NCI-H774 (cell line): ENCODE measurements at regions not wholly inside any gene's neighbourhood (a gene's known extent, or its start where the extent isn't known, plus 50 kb on each side); places are given as distances from the start of the nearest gene placed in this dataset.

Source experiments
- DNase-seq: peaks from one replicate; lab custom pipeline; 2025; lab: John Stamatoyannopoulos, UW

- no peak for DNase-seq
Observed at GRCh38 chr5:167593329-167594060, 698.0 kb upstream of the WWC1 start.

GRCh38 chr5:167594061-167594435 lies 697.4 kb upstream of the WWC1 start:
- no peak for DNase-seq

GRCh38 chr5:167594750-167595149 lies 696.7 kb upstream of the WWC1 start:
- DNase-seq = no peak

- no peak for DNase-seq
Observed at GRCh38 chr5:167595196-167595595, 696.2 kb upstream of the WWC1 start.

GRCh38 chr5:167598166-167598565 lies 693.3 kb upstream of the WWC1 start:
- DNase-seq = no peak

- no peak for DNase-seq
Observed at GRCh38 chr5:167602067-167602466, 689.4 kb upstream of the WWC1 start.

- DNase-seq = no peak
Observed at GRCh38 chr5:167603135-167603534, 688.3 kb upstream of the WWC1 start.

GRCh38 chr5:167608390-167609272 lies 682.8 kb upstream of the WWC1 start:
- DNase-seq = no peak

GRCh38 chr5:167614294-167615021 lies 677.0 kb upstream of the WWC1 start:
- no peak for DNase-seq

GRCh38 chr5:167616043-167616890 lies 675.2 kb upstream of the WWC1 start:
- no peak for DNase-seq

- no peak for DNase-seq
Observed at GRCh38 chr5:167623354-167623753, 668.1 kb upstream of the WWC1 start.

- no peak for DNase-seq
Observed at GRCh38 chr5:167624053-167624452, 667.4 kb upstream of the WWC1 start.

- DNase-seq = no peak
Observed at GRCh38 chr5:167626341-167627123, 664.9 kb upstream of the WWC1 start.

- DNase-seq = no peak
Observed at GRCh38 chr5:167629634-167630033, 661.8 kb upstream of the WWC1 start.

- no peak for DNase-seq
Observed at GRCh38 chr5:167631191-167631590, 660.3 kb upstream of the WWC1 start.

- no peak for DNase-seq
Observed at GRCh38 chr5:167633114-167633513, 658.3 kb upstream of the WWC1 start.

GRCh38 chr5:167633931-167634341 lies 657.5 kb upstream of the WWC1 start:
- no peak for DNase-seq

- DNase-seq = no peak
Observed at GRCh38 chr5:167634432-167634831, 657.0 kb upstream of the WWC1 start.

- no peak for DNase-seq
Observed at GRCh38 chr5:167638816-167639215, 652.6 kb upstream of the WWC1 start.

GRCh38 chr5:167639273-167639672 lies 652.2 kb upstream of the WWC1 start:
- no peak for DNase-seq

GRCh38 chr5:167639766-167640165 lies 651.7 kb upstream of the WWC1 start:
- no peak for DNase-seq
